HCT116 (cell line): ENCODE measurements at regions not wholly inside any gene's neighbourhood (a gene's known extent, or its start where the extent isn't known, plus 50 kb on each side); places are given as distances from the start of the nearest gene placed in this dataset.

Experiments
- ATAC-seq: fragments of 200-7000 bp; cut with Tn5 transposase; 2 replicates; pipeline ENCODE4 v1.9.1; 2020; ENCODE audit warnings: mild to moderate bottlenecking, moderate library complexity
- BruUV-seq: library from RNA; stranded (reverse); fragments of 400-500 nt; replicated peaks from 2 replicates; lab custom pipeline; 2021; lab: Mats Ljungman, UMichigan
- CTCF ChIA-PET: fragments of 300-600 bp; sonication (Branson Sonifier 250); formaldehyde crosslinking; loops from one replicate; lab custom pipeline; 2021; ENCODE audit warnings: antibody characterized with exemption; lab: Charles Lee
- POLR2A ChIA-PET: fragments of 300-600, 350-600 bp; sonication (Branson Sonifier 250); formaldehyde crosslinking; loops from one replicate; lab custom pipeline; 2021; ENCODE audit warnings: antibody characterized with exemption; lab: Charles Lee
- RAD21 ChIA-PET, 2 experiments: fragments of 300-600 bp; sonication (Branson Sonifier 250); formaldehyde crosslinking; loops; one replicate each; lab custom pipeline; 2023; ENCODE audit warnings: low total read pairs in 2 of 2; ENCODE audit not compliant: uncharacterized antibody in 2 of 2, unreplicated experiment in 2 of 2, low non-redundant PET in 1 of 2; lab: Charles Lee
- DNase-seq: peaks from one replicate; pipeline ENCODE4 v3.0.0-alpha.2; 2010; ENCODE audit warnings: low read depth, low spot score
- H2AFZ ChIP-seq: fragments of 200-600 bp; shearing (Covaris generic), sonication (generic); 2 replicates; pipeline ENCODE4 v1.6.1; 2017; ENCODE audit warnings: low read depth, mixed run types, mixed read lengths, antibody characterized with exemption, low read length; ENCODE audit not compliant: poor library complexity, severe bottlenecking
- H3K27ac ChIP-seq: 2 replicates; pipeline ENCODE4 v1.5.1; 2012; ENCODE audit warnings: low read depth, low read length
- H3K27me3 ChIP-seq: fragments of 200-600 bp; sonication (generic); 2 replicates; pipeline ENCODE4 v1.6.1; 2016; ENCODE audit warnings: mixed run types, low read length, mixed read lengths; ENCODE audit not compliant: insufficient read depth
- H3K36me3 ChIP-seq, 2 experiments: fragments of 200-500 bp in 1 of 2; fragments of 200-600 bp in 1 of 2; sonication (Bioruptor generic) in 1 of 2; sonication (generic) in 1 of 2; 2 replicates each; pipeline versions ENCODE4 v1.5.1 to v1.6.1; 2014 to 2016; ENCODE audit warnings: low read length in 2 of 2, inconsistent platforms in 1 of 2, mixed read lengths in 1 of 2, mixed run types in 1 of 2; ENCODE audit not compliant: insufficient read depth in 2 of 2, control insufficient read depth in 1 of 2
- H3K4me1 ChIP-seq, 2 experiments: fragments of 200-600 bp in 1 of 2; sonication (generic) in 1 of 2; 2 replicates each; pipeline versions ENCODE4 v1.5.1 to v1.6.1; 2012 to 2017; ENCODE audit warnings: low read length in 2 of 2, inconsistent platforms in 1 of 2, mild to moderate bottlenecking in 1 of 2, mixed read lengths in 1 of 2, mixed run types in 1 of 2, moderate library complexity in 1 of 2; ENCODE audit not compliant: insufficient read depth in 2 of 2, control insufficient read depth in 1 of 2
- H3K4me2 ChIP-seq: fragments of 200-600 bp; sonication (generic); 2 replicates; pipeline ENCODE4 v1.6.1; 2017; ENCODE audit warnings: mixed run types, low read length, mixed read lengths
- H3K4me3 ChIP-seq, 2 experiments: fragments of 200-600 bp in 1 of 2; sonication (generic) in 1 of 2; replicated peaks in 1 of 2; 2 replicates each; pipeline ENCODE4 v1.5.1; 2011 to 2016; ENCODE audit warnings: low read length in 2 of 2, control low read depth in 1 of 2, low read depth in 1 of 2, mild to moderate bottlenecking in 1 of 2, mixed read lengths in 1 of 2, mixed run types in 1 of 2
- H3K79me2 ChIP-seq: fragments of 200-600 bp; sonication (generic); 2 replicates; pipeline ENCODE4 v1.6.1; 2017; ENCODE audit warnings: mild to moderate bottlenecking, mixed run types, low read length, moderate library complexity, mixed read lengths; ENCODE audit not compliant: insufficient read depth
- H3K9ac ChIP-seq: fragments of 200-600 bp; sonication (generic); 2 replicates; pipeline ENCODE4 v1.6.1; 2016; ENCODE audit warnings: low read length, mixed read lengths
- H3K9me2 ChIP-seq: fragments of 200-600 bp; sonication (generic), shearing (Covaris generic); 2 replicates; pipeline ENCODE4 v1.6.1; 2017; ENCODE audit warnings: mixed run types, mild to moderate bottlenecking, moderate library complexity; ENCODE audit not compliant: insufficient read depth
- H3K9me3 ChIP-seq, 2 experiments: fragments of 200-500 bp in 1 of 2; fragments of 200-600 bp in 1 of 2; sonication (Bioruptor generic) in 1 of 2; sonication (generic) in 1 of 2; 2 replicates each; pipeline ENCODE4 v1.6.1; 2014 to 2017; ENCODE audit warnings: low read length in 2 of 2, mixed read lengths in 2 of 2, inconsistent platforms in 1 of 2, low read depth in 1 of 2, mild to moderate bottlenecking in 1 of 2, mixed run types in 1 of 2, moderate library complexity in 1 of 2; ENCODE audit not compliant: control insufficient read depth in 1 of 2, insufficient read depth in 1 of 2
- H4K20me1 ChIP-seq: fragments of 200-600 bp; sonication (generic), shearing (Covaris generic); 2 replicates; pipeline ENCODE4 v1.6.1; 2017; ENCODE audit warnings: mixed run types, mild to moderate bottlenecking, moderate library complexity; ENCODE audit not compliant: insufficient read depth
- CBX3 ChIP-seq: IDR thresholded peaks from 2 replicates; pipeline ENCODE4 v1.6.1; 2012; ENCODE audit warnings: low read depth
- CEBPB ChIP-seq: IDR thresholded peaks from 2 replicates; pipeline ENCODE4 v1.6.1; 2012; ENCODE audit warnings: low read depth
- EGR1 ChIP-seq: IDR thresholded peaks from 2 replicates; pipeline ENCODE4 v1.6.1; 2012; ENCODE audit warnings: low read depth
- ELF1 ChIP-seq: IDR thresholded peaks from 2 replicates; pipeline ENCODE4 v1.6.1; 2012; ENCODE audit warnings: low read depth, borderline replicate concordance
- EZH2 ChIP-seq: fragments of 200-600 bp; sonication (generic); IDR thresholded peaks from 2 replicates; pipeline ENCODE4 v1.6.1; 2017; ENCODE audit warnings: antibody characterized with exemption, mixed run types
- EZH2phosphoT487 ChIP-seq: fragments of 200-600 bp; IDR thresholded peaks from 2 replicates; pipeline ENCODE4 v1.6.1; 2018; ENCODE audit warnings: antibody characterized with exemption, borderline replicate concordance
- FOSL1 ChIP-seq: IDR thresholded peaks from 2 replicates; pipeline ENCODE4 v1.6.1; 2012; ENCODE audit warnings: low read depth
- JUND ChIP-seq: IDR thresholded peaks from 2 replicates; pipeline ENCODE4 v1.6.1; 2012
- POLR2A ChIP-seq: IDR thresholded peaks from 2 replicates; pipeline ENCODE4 v1.7.0; 2011; ENCODE audit warnings: borderline replicate concordance; ENCODE audit not compliant: insufficient read depth, insufficient read length; ENCODE audit errors: extremely low read depth
- POLR2AphosphoS5 ChIP-seq: IDR thresholded peaks from 2 replicates; pipeline ENCODE4 v1.6.1; 2011; ENCODE audit warnings: mild to moderate bottlenecking, low read depth, low read length, moderate library complexity
- RAD21 ChIP-seq: IDR thresholded peaks from 2 replicates; pipeline ENCODE4 v1.6.1; 2012; ENCODE audit warnings: low read depth, mild to moderate bottlenecking
- SP1 ChIP-seq: IDR thresholded peaks from 2 replicates; pipeline ENCODE4 v1.6.1; 2012; ENCODE audit warnings: low read depth
- SRF ChIP-seq: IDR thresholded peaks from 2 replicates; pipeline ENCODE4 v1.6.1; 2012; ENCODE audit warnings: low read depth
- YY1 ChIP-seq: IDR thresholded peaks from 2 replicates; pipeline ENCODE4 v1.6.1; 2011; ENCODE audit warnings: low read length, low read depth, moderate library complexity, mild to moderate bottlenecking; ENCODE audit not compliant: insufficient replicate concordance; ENCODE audit errors: extremely low read depth
- ZFX ChIP-seq: fragments of 450-650 bp; IDR thresholded peaks from 2 replicates; pipeline ENCODE4 v1.6.1; 2017
- ZNF274 ChIP-seq: fragments of 200-500 bp; sonication (Bioruptor generic); IDR thresholded peaks from 2 replicates; pipeline ENCODE4 v1.6.1; 2014; ENCODE audit warnings: mild to moderate bottlenecking, low read depth, low read length, inconsistent platforms
- intact Hi-C: fragments of 100-400 bp; cut with micrococcal nuclease; formaldehyde crosslinking; loops from 2 replicates; pipeline ENCODE4 v1.10.0; 2022
- TF ChIP-seq, protein P1 (sequence below): IDR thresholded peaks from 2 replicates; pipeline ENCODE4 v1.6.1; 2012
- TF ChIP-seq, protein P2 (sequence below): IDR thresholded peaks from 2 replicates; pipeline ENCODE4 v1.6.1; 2011; ENCODE audit warnings: mild to moderate bottlenecking, low read length, moderate library complexity; ENCODE audit not compliant: insufficient replicate concordance; ENCODE audit errors: extremely low read depth
- TF ChIP-seq, protein P3 (sequence below): IDR thresholded peaks from 2 replicates; pipeline ENCODE4 v1.6.1; 2012

DNA sequence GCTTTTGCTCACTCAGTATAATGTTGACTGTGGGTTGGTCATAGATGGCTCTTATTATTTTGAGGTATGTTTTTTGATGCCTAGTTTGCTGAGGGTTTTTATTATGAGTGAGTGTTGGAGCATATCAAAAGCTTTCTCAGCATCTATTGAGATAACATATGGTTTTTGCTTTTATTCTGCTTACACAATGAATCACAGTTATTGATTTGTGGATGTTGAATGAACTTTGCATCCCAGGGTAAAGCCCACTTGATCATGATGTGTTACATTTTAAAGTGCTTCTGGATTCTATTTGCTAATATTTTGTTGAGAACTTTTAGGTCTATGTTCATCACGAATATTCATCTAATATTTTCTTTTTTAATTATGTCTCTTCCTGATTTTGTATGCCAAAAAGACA lies 1260.3 kb downstream of the TMEM121 start:
- Histone ChIP-seq H3K9me3 (no peaks in the 10 kb centered on the region; a peak in 1 of 4 replicates), H2AFZ (no peak overlapping the region), H3K9ac (no peak overlapping the region), H3K27ac (no peak overlapping the region), H3K4me1 (no peaks in the 10 kb centered on the region), H3K9me2 (no peaks in the 10 kb centered on the region), H3K27me3 (no peaks in the 10 kb centered on the region), H3K4me3 (no peak overlapping the region), H3K36me3 (no peaks in the 10 kb centered on the region), H3K4me2 (no peak overlapping the region), H3K79me2 (no peaks in the 10 kb centered on the region), H4K20me1 (no peaks in the 10 kb centered on the region)
- TF ChIP-seq RAD21: no peak
- TF ChIP-seq POLR2AphosphoS5: no peak
- no peak for TF ChIP-seq EGR1
- TF ChIP-seq JUND: no peak
- no peak for TF ChIP-seq SRF
- TF ChIP-seq ELF1: no peak
- TF ChIP-seq CEBPB: no peak
- no peak for TF ChIP-seq ZNF274
- no peak for TF ChIP-seq CBX3
- no peak for TF ChIP-seq YY1
- no peak for TF ChIP-seq ZFX
- DNase-seq (no peak), ATAC-seq (no peak)
- RAD21 ChIA-PET: no interaction called here
- CTCF ChIA-PET: no interaction called here
- POLR2A ChIA-PET: no interaction called here
- intact Hi-C loops: no loop called here
- no TSS peak for BruUV-seq

DNA sequence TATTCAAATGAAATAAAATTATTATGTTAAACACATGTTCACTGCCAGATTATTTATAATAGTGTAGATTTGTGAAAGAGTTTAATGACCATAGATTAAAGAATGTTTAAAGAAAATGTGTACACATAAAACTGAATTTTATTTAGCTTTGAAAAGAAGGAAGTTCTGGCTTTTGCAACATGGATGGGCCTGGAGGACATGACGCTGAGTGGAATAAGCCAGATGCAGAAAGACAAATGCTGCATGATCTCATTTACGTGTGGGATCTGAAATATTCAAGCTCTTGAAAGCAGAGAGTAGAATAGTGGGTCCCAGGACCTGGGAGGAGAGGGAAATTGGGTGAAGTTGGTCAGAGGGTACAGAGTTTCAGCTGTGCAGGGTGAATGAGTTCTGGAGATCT lies 1261.2 kb downstream of the TMEM121 start:
- H3K4me3 ChIP-seq: no peak overlapping the region
- H3K27ac ChIP-seq: no peak overlapping the region
- BruUV-seq: no TSS peak
- no peak overlapping the region for H3K9ac ChIP-seq
- ChIA-PET CTCF (no interaction called here), RAD21 (no interaction called here), POLR2A (no interaction called here)
- H3K36me3 ChIP-seq: no peaks in the 10 kb centered on the region
- no peaks in the 10 kb centered on the region for H4K20me1 ChIP-seq
- no peaks in the 10 kb centered on the region for H3K27me3 ChIP-seq
- no peak overlapping the region for H3K4me2 ChIP-seq
- no peaks in the 10 kb centered on the region for H3K9me2 ChIP-seq
- ATAC-seq: no peak
- no peak overlapping the region for H2AFZ ChIP-seq
- no peaks in the 10 kb centered on the region for H3K4me1 ChIP-seq
- no peak for DNase-seq
- intact Hi-C loops: no loop called here
- no peaks in the 10 kb centered on the region for H3K79me2 ChIP-seq
- H3K9me3 ChIP-seq: no peaks in the 10 kb centered on the region; a peak in 1 of 4 replicates
- TF ChIP-seq CEBPB (no peak), EZH2 (no peak), EZH2phosphoT487 (no peak), FOSL1 (no peak), ELF1 (no peak), EGR1 (no peak), ZNF274 (no peak), SP1 (no peak), CBX3 (no peak), JUND (no peak), POLR2A (no peak)
- TF ChIP-seq, protein P1, sequence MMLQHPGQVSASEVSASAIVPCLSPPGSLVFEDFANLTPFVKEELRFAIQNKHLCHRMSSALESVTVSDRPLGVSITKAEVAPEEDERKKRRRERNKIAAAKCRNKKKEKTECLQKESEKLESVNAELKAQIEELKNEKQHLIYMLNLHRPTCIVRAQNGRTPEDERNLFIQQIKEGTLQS: no peak
- TF ChIP-seq, protein P2, sequence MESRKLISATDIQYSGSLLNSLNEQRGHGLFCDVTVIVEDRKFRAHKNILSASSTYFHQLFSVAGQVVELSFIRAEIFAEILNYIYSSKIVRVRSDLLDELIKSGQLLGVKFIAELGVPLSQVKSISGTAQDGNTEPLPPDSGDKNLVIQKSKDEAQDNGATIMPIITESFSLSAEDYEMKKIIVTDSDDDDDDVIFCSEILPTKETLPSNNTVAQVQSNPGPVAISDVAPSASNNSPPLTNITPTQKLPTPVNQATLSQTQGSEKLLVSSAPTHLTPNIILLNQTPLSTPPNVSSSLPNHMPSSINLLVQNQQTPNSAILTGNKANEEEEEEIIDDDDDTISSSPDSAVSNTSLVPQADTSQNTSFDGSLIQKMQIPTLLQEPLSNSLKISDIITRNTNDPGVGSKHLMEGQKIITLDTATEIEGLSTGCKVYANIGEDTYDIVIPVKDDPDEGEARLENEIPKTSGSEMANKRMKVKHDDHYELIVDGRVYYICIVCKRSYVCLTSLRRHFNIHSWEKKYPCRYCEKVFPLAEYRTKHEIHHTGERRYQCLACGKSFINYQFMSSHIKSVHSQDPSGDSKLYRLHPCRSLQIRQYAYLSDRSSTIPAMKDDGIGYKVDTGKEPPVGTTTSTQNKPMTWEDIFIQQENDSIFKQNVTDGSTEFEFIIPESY: no peak
- TF ChIP-seq, protein P3, sequence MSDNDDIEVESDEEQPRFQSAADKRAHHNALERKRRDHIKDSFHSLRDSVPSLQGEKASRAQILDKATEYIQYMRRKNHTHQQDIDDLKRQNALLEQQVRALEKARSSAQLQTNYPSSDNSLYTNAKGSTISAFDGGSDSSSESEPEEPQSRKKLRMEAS: no peak
